ENCODE measurements at regions not wholly inside any gene's neighbourhood (a gene's known extent, or its start where the extent isn't known, plus 50 kb on each side); places are given as distances from the start of the nearest gene placed in this dataset.

DNA sequence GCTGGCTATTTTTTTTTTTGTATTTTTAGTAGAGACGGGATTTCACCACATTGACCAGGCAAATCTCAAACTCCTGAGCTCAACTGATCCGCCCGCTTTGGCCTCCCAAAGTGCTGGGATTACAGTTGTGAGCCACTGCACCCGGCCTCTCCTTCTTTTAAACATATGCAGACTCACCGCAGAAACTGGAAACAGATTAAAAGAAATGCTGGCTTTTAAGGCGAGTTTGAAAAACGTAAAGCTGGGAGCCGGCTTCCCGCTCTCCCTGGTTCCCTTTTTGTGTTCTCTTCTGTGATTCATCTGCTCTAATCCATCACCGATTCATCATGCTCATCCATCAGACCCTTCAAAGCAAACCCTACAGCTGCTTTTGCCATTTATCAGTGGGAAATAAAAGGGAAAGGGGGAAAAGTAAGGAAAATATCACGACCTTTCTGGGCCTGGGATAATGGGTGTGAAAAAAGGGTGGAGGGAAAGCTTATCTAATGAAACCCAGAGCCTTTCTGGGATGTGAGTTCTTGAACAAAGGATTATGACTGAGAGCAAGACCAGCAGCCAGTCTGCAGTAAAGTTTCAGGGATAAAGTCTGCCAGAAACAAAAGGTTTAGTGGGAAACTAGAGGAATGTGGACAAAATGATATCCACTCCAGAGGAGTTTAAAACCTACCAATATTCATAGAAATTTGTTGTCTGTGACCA is 92.3 kb upstream of the LRIG1 start:
- no peak for DNase-seq

DNA sequence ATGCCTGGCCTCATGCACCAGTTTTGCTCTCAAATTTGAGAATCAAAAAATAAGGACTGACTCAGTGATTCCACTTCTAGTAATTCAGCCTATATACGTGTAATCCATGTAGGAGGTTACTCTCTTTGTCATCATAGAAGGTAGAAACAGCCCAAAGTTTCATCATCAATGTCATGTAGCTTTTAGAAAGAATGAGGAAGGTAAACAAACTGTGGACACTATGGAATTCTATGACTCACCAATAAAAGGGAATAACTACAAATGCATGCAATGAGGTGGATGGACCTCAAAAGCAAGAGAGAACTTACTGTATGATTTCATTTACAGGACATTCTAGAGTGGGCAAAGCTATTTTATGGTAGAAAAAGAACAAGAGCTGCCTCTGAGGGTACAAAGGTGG is 93.2 kb upstream of the LRIG1 start:
- no peak for DNase-seq

DNA sequence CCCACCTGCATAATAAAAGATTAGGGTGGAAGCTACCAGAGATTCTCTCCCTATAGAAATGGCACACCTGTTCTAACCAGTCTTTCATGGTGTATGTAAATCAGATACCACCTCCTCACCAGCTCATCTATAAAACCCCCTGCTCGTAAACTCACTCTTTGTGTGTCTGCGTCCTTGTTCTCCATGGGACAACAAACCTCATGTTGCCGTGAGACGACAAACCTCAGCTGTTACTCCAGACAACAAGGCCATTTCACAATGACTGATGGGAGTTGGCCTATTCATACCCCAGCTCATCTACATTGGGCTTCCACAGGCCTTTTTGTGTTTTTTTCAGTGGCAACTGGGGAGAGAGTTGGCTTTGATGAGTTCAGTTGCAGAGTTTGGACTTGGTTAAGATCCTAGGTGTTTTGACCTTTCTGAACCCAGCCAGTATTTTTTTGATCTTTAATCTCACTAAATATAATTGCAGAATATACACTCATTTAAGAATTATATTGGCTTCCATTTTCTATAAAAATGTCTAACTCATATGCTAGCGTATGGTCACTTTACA is 96.6 kb upstream of the LRIG1 start:
- DNase-seq = no peak

DNA sequence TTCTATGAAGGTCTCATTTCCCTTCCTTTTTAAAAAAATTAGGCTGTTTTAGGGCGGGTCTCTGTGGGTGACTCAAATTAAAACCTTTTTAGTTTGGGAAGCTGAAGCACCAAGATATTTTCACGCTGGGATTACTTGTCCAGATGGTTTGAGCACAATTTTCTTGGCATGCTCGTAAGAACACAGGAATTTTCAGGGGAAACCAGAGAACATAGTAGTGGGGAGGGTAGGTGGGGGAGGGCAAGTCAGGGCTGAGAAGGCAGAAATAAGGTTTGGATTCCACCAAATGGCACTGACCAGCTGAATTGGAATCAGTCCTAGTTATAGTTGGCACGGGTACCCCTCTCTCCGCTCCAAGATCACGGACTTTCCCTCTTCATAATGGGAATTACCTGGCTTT is 97.3 kb upstream of the LRIG1 start:
- no peak for DNase-seq

DNA sequence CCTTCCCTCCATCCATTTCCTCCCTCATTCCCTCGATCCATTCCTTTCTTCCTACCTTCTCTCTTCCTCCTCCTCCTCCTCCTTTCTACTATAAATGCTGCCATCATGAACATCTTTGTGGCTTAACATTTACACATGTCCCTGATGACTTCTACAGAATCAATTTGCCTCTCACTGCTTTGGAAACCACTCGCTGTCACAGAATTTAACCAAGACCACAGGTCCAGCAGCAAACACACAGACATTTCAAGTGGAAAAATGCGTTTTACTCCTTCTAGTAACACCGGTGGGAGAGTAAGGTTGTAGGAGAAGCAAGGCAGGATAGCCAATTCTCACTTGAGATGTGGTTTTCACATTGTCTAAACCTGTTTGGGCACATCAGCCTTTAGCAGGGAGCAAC is 101.4 kb upstream of the LRIG1 start:
- no peak for DNase-seq

DNA sequence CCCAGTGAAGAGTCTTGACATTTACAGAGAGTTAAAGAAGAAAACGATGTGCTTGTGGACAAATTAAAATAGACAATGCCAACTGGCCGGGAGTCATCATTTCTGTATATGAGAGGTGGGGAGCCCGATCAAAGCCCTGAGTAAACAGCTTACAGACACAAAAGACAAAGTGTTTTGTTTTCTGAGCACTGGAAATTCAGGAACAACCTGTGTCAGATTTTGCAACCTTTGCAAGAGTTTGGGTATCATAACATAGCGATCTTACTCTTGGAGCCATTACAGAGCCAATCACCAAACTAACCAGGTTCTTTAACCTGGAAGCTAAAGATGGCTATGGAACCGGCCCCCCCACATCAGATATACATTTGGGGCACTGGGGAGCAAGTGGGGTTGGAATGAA is 101.9 kb upstream of the LRIG1 start:
- DNase-seq = no peak

DNA sequence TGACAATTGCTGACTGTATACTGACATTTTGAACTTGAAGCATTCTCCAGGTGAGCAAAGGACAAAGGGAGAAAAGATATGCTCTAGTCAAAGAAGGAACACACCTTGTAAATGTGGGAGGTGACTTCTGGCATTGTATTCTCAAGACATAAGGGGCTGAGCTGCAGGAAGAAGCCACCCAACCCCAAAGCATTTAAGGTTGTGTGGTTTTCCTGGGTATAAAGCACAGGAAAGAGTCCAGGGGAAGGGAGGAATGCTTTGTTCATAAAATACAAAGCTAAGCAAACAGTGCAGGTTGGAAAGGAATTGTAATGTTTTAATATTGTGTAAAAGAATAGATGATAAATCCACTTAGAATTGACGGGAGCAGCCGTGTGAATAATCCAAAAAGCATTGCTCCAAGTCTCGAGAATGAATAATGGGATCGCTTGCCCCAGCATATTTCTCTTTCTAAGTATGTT is 102.4 kb upstream of the LRIG1 start:
- DNase-seq = no peak

DNA sequence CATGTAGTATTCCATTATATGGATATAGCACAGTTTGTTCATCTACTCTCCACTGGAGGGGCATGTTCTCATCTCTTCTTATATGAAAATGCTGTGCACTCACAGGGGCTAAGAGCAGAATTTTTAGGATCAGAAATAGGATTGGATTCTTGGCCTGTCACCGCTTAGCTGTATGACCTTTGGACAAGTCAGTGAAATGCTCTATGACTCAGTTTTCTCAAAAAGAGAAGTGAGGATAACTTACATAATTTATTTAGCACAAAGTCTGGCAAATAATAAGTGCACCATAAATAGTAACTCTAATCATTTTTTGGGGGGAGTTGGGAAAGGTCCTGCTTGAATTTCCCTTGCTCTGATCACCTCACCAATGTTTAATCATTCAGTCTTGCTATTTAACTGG is 103.7 kb upstream of the LRIG1 start:
- no peak for DNase-seq

DNA sequence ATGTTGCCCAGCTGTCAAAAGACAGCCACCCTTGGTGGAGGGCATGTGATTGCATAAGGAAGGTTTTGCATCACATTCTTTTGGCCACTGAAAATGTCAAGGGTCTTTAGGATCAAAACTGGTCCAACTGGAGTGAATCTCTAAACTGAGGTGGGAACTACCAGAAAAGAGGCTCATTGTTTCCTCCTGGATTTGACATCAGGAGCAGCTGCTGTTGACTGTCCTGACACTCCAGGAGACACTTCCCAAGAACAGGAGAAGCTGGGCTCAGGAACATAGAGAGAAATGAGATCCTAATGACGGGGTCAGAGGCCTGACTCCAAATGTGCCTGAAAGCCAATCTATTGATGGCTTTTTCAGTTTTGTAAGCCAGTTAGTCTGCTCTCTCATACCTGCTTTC is 105.3 kb upstream of the LRIG1 start:
- DNase-seq = no peak

DNA sequence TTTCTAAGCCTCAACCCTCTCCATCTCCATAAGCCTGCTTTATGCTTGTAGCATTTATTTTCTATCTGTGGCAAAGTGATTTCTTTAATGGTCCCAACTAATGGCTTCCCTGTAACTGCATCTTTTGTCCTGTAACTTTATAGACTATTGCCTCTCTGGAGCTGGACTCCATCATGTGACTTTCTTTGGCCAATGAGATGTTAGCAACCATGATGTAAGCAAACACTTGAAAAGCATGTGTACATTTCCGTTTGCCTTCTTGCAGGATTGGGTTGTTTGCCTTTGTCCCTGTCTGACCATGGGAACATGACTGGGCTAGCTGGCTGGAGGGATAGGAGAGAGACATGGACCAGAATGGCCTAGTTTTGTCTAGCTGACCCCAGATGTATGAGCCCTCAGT is 106.0 kb upstream of the LRIG1 start:
- DNase-seq = no peak

DNA sequence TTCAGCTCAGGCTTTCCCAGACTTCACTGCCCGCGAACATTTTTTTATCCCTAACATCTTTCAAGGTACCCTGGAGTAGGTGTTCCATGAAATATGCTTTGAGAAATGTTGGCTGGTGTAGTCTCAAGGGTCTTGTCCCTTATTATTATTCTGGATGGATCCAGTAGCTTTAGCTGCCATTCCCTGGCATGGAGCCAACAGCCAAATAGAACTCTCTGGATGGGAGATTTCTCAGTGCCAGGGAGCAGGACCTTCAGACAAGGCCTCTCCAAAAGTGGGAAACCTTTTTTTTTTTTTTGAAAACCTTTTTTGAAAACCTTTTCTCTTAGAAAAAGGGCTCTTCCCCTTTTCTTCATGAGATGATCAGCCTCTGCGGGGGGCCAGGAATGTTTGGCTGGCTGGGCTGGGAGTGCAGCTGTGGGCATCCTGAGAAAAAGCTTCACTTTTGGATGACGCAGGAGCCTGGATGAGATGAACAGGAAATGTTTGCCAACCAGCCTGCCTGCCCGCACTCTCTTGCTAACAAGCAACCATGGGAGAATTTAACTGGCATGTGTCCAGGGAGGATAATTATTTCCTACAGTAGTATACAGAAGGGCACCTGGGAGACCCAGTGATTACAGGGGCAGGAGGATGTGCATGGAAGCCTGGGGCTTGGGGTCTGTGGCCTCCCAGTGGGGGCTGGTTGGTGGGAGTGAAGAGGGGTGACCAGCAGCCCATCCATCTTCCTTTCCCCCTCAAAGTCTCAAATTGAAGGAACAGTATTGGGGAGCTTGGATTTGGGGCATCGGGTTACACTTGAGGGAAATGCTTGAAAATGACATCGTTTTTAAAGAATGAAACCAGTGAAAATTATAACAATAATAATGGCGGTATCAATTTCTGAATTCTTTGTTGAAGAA is 109.1 kb upstream of the LRIG1 start:
- DNase-seq = no peak

DNA sequence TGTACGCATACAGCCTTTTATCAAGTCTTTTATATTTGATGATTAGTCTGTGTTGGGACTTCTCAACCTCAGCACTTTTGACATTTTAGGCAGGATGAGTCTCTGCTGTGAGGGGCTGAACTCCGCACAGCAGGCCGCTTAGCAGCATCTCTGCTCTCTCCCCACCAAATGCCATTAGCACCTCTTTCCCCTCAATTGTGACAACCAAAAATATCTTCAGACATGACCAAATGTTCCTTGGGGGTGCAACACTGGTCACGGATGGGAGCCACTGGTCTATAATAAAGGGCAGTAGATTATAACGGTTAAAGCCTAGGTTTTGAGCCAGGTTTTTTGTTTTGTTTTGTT is 109.7 kb upstream of the LRIG1 start:
- DNase-seq = no peak

DNA sequence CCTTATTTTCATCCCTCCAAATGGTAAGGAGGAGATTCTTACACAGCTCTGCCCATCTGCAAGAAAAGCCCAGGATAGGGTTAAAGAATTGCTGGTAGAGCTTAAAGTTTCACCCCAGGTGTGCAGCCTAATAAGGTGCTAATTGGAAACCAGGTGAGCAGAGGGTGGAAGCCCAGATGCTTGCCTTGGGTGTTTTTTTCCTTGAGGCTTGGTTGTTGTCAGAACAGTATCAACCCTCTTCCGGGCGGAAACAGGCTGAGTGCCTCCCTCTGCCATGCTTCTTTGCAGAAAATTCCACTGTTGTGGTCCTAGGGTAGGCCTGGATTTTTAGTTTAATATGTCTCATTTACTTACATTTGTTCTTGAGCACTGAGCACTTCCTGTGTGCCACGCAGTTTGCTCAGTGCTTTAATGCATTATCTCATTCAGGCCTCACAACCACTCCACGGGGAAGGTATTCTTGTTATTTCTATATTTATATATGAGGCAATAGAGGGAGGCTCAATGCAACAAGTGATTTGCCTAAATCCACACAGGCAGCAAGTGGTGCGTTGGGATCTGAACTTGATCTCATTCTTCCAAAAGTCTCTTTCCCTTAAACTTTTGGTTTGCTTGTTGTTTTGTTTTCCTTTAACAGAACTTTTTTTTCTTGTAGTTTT is 115.0 kb upstream of the LRIG1 start:
- DNase-seq = no peak

DNA sequence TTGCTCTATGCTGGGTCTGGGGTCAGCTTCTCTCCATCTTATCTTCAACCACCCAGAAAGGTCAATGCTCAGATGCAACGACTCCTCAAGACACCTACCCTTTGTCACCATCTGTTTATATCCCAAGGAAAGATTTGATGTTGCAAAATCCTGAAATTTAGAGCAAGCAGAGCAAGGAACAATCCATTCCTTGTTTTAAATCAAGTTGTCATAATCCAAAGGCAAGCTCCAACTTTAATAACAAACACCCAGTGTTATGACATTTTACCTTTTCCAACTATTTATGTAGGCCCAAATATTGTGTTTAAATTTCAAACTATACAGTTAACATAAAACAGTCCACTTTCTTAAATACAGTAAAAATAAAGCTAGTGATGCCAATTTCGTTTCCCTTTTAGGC is 116.5 kb upstream of the LRIG1 start:
- no peak for DNase-seq

DNA sequence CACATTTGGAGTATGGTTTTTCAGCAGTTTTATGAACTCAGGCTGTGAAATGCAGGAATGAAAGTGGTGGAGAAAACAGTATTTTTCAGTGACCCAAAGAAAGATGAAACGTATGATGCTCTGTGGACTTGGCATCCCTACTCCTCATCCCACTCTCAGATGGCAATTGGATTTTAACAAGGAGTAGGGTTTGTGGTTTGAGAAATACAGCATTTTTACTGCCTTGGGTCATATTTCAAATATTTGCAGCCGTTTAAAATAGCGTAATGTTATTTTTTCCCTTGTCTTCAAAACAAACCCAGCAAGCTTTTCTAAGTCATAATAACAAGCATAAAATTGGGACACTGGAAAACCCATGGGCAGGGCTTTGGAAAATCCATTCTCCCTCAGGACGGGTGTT is 117.2 kb upstream of the LRIG1 start:
- no peak for DNase-seq

DNA sequence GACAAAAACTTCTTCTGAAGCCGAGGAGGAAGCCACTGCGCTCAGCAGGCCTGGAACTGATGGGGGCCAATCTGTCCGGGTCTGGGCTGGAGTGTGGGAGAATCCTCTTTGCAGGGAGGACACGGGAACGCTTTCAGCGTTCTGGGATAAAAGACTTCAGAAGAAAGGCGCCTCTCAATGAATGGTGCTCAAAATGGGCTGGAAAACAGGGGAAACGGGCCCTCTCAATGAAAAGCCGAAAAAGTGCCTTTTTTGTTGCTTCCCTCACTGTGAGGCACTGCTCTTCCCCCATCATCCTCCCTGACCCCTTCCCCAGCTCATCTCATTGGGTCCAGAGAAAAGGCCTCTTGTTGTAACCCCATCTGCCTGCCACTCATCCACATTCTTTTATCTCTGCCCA is 119.5 kb upstream of the LRIG1 start:
- no peak for DNase-seq

DNA sequence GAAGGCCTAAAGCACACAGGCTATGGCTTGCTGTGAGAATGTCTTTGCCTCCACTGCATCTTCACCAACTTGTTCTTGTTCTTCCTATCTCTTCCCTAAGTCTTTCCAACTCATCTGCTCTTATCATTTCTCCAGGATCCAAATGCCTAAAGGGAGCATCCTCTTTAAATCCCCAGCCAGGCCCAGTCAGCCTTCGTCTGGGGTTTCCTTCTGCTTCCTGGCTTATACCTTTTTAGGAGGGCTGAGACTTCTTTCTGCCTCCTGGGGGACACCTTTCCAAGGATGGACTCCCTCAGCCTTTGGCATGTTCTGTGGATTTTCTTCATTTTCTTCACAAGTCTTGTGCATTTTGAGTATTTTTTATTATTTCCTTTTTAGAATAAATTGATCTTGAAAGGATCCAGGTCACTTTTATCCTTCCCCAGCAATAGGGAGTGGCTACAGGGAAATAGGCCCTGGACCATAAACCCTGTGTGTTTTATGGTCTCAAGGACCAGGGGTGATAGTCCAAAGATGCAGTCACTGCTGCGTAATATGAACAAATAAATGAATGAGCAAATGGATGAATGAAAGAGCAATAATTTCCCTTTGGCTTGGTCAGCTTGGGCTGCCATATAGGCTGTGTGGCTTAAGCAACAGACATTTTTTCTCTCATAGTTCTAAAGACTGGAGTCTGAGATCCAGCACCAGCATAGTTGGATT is 122.1 kb upstream of the LRIG1 start:
- no peak for DNase-seq

DNA sequence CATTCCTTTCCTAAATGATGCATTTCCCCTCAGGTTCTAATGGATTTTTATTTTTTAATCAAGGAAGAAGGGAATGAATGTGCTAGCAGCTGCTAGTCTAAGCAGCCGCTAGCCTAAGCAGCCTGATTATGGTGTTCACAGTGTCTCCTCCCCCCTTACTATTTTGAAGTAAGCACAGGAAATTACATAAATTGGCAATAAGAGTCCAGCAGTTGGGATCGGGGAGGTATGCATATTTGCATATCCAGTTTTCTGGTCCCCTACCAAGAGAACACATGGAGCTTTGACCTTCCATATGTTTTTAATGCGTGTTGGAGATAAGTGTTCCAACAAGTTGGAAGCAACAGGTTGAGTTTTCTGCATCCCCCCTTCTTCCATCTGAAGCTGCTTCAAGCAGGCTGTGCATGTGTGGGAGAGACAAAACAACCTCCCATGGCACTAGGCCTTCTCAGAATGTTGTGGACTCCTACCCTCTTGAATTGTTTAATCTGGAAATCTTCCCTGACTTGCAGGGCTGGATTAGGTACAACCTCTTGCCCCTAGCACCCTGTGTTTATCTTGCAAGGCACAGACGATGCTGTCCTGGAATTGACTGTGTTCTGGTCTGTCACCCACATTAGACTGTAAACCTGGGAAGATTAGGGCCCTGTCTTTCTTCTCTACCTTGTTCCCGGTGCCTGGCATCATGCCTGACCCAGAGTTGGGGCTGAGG is 124.8 kb upstream of the LRIG1 start:
- DNase-seq = no peak

DNA sequence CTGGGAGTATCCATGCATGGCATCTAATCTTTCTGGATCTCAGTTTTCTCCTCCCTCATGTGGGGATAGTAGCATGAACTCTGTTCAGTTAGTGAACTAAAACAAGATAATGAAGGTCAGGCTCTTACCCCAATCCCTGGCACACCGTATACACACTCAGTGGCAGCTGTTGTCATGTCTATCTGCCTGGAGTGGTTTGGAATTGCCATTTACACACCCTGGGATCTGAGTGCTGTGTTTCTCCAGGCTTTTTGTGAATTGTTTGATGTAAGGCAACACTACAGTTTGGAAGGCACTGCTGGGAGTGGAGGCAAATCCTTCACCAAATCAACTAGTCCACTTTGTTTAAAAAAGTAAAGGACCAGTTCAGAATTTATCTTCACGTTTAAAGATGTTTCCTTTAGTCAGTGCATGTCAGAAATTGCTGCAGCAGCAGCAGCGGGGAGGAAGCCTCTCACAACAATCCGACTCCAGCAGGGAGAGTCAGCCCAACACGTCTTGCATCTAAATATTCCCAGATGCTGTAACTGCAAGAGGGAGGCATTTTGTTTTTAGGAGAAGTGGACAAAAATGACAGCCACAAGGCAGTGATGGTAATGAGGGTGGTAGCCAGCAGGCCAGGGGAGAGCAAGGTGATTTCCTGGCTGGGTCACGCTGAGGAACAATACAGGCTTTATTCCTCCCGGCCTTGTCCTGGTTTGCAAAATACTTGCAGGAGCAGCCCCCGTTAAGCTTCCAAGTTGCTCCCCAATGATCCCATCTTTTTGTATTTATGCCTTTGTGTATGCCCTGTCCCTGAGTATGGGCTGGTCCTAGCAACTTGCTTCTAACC is 128.5 kb upstream of the LRIG1 start:
- no peak for DNase-seq

DNA sequence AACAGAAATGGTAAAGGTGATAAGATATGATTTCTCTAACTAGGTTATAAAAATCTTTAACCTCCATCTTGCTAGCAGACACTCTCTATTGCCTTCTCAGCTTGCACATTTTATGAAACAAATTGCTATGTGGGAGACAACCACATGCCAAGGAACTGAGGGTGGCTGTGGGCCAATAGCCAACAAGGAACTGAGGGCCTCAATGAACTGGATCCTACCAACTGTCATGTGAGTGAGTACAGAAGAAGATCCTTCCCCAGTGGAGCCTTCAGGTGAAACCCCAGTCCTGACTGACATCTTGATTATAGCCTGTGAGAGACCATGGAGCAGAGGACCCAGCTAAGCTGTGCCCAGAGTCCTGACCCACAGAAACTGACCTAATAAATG is 129.2 kb upstream of the LRIG1 start:
- DNase-seq = no peak

All from 8988T (cell line).